WTC11 (cell line): ENCODE measurements at regions not wholly inside any gene's neighbourhood (a gene's known extent, or its start where the extent isn't known, plus 50 kb on each side); places are given as distances from the start of the nearest gene placed in this dataset.

Source experiments
- MYBL2 ChIP-seq: sonication (generic); formaldehyde crosslinking; IDR thresholded peaks from 2 replicates; pipeline ENCODE4 v1.8.1; 2023; ENCODE audit warnings: mild to moderate bottlenecking, moderate library complexity, missing genetic modification reagents
- NFE2L1 ChIP-seq: sonication (generic); formaldehyde crosslinking; IDR thresholded peaks from 2 replicates; pipeline ENCODE4 v1.8.1; 2023; ENCODE audit warnings: missing genetic modification reagents
- NR3C1 ChIP-seq: sonication (generic); formaldehyde crosslinking; conservative IDR thresholded peaks from 2 replicates; pipeline ENCODE4 v1.8.1; 2023; ENCODE audit warnings: low read depth, mild to moderate bottlenecking, missing genetic modification reagents
- SP1 ChIP-seq: sonication (generic); formaldehyde crosslinking; conservative IDR thresholded peaks from 2 replicates; pipeline ENCODE4 v1.8.1; 2022; ENCODE audit warnings: missing genetic modification reagents
- TF ChIP-seq, protein P1 (sequence below): sonication (generic); formaldehyde crosslinking; IDR thresholded peaks from 2 replicates; pipeline ENCODE4 v1.8.0; 2022; ENCODE audit warnings: mild to moderate bottlenecking, missing genetic modification reagents

DNA sequence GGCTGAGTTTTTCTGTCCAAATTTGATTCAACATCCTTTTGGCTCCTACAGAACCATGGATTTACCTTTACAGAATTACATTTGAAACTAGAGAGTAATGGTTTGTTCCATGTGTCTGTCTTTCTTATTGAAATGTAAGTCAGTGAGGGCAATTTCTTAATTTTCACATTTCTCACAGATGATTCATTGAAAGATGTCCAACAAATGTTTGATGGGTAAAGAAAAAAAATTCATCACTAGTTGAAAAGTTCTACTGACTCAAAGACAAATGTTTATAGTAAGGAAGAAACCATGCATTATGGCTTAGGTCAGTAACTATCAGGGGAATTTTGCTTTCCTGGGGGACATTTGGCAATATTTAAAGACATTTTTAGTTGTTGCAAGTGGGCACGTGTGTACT lies 131.6 kb upstream of the TRPM3 start:
- no peak for TF ChIP-seq NFE2L1 (CRISPR knock-in tag)
- TF ChIP-seq, protein P1, sequence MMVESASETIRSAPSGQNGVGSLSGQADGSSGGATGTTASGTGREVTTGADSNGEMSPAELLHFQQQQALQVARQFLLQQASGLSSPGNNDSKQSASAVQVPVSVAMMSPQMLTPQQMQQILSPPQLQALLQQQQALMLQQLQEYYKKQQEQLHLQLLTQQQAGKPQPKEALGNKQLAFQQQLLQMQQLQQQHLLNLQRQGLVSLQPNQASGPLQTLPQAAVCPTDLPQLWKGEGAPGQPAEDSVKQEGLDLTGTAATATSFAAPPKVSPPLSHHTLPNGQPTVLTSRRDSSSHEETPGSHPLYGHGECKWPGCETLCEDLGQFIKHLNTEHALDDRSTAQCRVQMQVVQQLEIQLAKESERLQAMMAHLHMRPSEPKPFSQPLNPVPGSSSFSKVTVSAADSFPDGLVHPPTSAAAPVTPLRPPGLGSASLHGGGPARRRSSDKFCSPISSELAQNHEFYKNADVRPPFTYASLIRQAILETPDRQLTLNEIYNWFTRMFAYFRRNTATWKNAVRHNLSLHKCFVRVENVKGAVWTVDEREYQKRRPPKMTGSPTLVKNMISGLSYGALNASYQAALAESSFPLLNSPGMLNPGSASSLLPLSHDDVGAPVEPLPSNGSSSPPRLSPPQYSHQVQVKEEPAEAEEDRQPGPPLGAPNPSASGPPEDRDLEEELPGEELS (CRISPR knock-in tag), result no peak
- TF ChIP-seq MYBL2 (CRISPR knock-in tag), result no peak
- TF ChIP-seq SP1 (CRISPR knock-in tag), result no peak
- no peak for TF ChIP-seq NR3C1 (CRISPR knock-in tag)
